C4-2B (cell line): ENCODE measurements at regions not wholly inside any gene's neighbourhood (a gene's known extent, or its start where the extent isn't known, plus 50 kb on each side); places are given as distances from the start of the nearest gene placed in this dataset.

Source experiments
- H3K27ac ChIP-seq: fragments of 450-650 bp; 2 replicates; pipeline ENCODE4 v1.5.1; 2017
- ZFX ChIP-seq: fragments of 450-650 bp; IDR thresholded peaks from 2 replicates; pipeline ENCODE4 v1.6.1; 2017
- TF ChIP-seq, protein P1 (sequence below): fragments of 450-650 bp; conservative IDR thresholded peaks from 2 replicates; pipeline ENCODE4 v1.5.1; 2017; ENCODE audit warnings: mild to moderate bottlenecking

DNA sequence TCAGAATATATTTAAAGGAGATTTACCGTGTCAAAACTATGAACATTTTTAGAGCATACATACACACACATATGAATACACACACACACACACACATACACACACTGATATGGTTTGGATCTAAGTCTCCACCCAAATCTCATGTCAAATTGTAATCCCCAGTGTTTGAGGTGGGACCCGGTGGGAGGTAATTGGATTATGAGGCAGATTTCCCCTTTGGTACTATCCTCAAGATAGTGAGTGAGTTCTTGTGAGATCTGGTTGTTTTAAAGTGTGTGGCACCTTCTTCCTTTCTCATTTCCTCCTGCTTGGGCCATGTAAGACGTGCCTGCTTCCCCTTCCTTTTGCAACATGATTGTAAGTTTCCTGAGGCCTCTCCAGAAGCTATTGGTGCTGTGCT, 515.0 kb upstream of the ZMIZ1 start:
- H3K27ac ChIP-seq = no peak overlapping the region
- TF ChIP-seq, protein P1, sequence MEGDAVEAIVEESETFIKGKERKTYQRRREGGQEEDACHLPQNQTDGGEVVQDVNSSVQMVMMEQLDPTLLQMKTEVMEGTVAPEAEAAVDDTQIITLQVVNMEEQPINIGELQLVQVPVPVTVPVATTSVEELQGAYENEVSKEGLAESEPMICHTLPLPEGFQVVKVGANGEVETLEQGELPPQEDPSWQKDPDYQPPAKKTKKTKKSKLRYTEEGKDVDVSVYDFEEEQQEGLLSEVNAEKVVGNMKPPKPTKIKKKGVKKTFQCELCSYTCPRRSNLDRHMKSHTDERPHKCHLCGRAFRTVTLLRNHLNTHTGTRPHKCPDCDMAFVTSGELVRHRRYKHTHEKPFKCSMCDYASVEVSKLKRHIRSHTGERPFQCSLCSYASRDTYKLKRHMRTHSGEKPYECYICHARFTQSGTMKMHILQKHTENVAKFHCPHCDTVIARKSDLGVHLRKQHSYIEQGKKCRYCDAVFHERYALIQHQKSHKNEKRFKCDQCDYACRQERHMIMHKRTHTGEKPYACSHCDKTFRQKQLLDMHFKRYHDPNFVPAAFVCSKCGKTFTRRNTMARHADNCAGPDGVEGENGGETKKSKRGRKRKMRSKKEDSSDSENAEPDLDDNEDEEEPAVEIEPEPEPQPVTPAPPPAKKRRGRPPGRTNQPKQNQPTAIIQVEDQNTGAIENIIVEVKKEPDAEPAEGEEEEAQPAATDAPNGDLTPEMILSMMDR = no peak
- TF ChIP-seq ZFX = no peak

DNA sequence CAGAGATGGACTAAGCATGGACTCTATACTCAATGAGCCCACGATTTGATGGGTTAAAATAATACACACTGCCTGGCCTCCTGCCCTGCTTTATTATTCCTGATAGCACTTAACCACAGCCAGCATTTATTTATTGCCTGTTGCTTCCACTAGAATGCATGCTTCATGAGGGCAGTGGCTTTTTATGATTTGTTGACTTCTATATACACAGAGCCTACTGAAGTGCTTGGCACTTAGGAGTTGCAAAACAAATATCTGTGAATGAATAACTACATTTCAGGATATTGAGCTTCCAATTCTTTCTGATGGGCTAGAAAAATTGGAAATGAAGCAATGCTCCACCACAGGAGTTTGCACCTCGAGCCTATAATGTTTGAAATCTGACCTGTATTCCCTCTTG, 513.6 kb upstream of the ZMIZ1 start:
- no peak overlapping the region for H3K27ac ChIP-seq
- TF ChIP-seq, protein P1 = no peak
- no peak for TF ChIP-seq ZFX

DNA sequence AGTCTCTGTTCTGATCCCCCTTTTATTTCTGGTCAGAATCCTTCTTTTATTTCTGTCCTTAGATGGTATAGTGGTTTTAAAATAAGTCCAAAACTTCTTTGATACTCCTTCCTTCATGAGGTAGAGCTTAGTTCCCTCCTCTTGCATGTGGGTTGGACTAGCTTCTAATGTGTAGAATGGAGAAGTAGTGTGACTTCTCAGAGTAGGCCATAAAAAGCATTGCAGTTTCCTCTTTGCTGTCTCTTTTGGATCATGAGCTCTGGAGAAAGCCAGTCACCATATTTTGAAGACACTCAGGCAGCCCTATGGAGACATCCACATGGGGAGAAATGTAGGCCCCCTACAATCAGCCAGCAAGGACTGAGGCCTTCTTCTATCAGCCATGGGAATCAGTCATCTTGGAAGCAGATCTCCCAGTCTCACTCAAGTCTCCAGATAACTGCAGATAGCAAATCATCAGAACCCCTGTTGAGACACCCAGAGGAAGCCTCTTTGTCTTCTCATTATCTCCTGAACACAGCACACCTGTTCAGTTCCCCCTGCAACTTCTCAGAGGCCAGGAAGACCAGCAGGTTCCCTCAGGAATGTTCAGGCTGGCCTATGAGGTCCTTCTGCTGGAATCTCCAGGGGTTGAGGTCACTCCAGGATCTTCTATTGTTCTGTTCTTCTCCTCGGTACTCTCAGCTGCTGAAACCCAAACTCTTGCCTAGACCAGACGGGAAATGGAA, 511.9 kb upstream of the ZMIZ1 start:
- TF ChIP-seq, protein P1 = no peak
- TF ChIP-seq ZFX = no peak
- no peak overlapping the region for H3K27ac ChIP-seq

DNA sequence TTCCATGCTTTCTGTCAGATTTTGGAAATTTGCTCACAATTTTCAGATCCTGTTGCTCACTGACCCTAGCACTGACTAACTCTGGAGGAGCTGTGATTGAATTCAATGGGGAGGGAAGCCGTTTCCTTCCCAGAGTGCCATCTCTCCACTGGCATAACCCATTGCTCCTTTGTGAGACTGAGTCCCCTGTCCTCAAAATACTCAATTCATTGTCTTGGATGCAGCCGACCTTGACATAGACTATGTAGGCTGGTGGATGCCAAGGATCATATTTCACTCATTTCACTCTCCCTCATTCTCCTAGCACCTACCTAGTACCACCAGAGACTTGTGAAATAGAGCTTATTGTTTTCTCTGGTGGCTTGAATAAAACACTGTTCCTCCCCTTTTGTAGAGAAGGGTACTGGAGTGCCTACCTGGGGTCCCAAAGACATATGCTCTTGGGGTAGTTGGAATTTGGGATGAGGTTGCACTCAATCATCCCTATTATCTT, 511.3 kb upstream of the ZMIZ1 start:
- H3K27ac ChIP-seq = no peak overlapping the region
- TF ChIP-seq, protein P1 = no peak
- no peak for TF ChIP-seq ZFX

DNA sequence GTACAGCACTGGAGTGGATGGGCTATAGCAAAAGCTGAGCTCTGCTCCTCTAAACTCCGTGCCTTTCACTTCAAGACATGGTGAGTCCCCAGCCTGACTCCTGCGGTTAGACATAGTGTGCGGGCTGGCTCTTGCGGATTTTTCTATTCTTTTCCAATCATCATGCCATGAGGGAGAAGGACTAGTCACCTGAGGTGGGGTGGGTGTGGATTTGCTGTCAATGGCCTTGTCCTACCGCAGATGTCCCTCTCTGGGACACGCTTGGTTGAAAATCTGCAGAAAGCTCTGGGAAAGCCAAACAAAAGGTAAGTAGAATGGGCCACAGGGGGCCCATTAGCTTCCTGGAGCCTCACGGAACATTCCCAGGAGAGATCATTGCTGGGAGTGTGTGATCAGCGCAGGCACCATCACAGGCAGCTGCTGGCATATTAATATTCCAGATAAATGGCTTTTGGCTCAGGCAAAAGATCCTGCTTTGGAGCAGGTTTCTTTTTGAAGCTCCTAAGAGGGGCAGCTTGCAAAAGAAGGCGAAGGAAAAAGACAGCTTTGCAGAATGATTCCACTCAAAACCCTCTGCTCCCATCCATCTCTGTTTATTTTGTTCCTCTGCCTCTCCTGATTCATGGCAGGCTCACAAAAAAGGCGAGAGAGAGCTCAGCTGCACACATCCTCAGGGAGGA, 509.0 kb upstream of the ZMIZ1 start:
- H3K27ac ChIP-seq = no peak overlapping the region
- TF ChIP-seq, protein P1 = no peak
- TF ChIP-seq ZFX = no peak

DNA sequence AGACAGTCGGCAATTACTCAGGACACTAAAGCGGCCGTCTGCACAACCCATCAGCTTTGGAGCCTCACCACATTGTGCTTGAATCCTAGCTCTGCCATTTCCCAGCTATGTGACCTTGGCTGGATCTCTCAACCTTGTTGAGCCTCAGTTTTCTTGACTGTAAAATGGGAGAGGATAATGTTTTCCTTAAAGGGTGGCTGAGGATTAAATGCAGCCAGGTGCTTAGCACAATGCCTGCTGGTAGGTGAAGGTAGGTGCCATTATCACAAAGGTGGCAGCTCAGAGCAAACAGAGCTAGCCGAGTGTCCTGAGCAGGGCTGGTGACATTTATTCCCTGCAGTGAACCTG, 508.5 kb upstream of the ZMIZ1 start:
- TF ChIP-seq, protein P1 = no peak
- TF ChIP-seq ZFX = no peak
- H3K27ac ChIP-seq = no peak overlapping the region

DNA sequence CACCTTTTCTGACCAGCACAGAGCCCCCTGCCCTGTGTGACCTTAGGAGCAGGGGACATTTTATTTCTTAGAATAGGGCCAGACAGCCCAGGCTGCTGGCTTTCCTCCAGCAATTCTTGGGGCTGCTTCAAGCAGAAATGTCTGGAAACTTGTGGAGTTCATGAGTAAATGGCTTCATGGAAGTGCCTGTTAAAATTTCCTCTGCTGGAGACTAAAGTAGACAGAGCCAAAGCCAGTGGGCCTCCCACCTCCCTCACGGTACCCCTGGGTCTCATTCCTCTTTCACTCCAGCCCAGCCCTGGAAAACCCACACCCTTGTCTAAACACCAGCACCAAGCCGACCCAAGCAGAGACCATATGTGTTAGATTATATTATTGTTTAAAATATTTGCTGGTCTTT, 505.5 kb upstream of the ZMIZ1 start:
- no peak for TF ChIP-seq ZFX
- TF ChIP-seq, protein P1 = no peak
- no peak overlapping the region for H3K27ac ChIP-seq
